Stimulated activated CD4-positive, alpha-beta T cell treated with anti-CD3 and anti-CD28 coated beads, TNF-alpha, amount 100 ng/mL, for 4 hours (primary cell): ENCODE measurements at regions not wholly inside any gene's neighbourhood (a gene's known extent, or its start where the extent isn't known, plus 50 kb on each side); places are given as distances from the start of the nearest gene placed in this dataset.

ENCODE experiments used
- DNase-seq, 3 experiments: peaks; one replicate each; pipeline ENCODE4 v3.0.0-alpha.2; 2020; ENCODE audit warnings: low read depth in 3 of 3

- no peak for DNase-seq
These were observed 538.7 kb upstream of the SGCG start for GRCh38 chr13:22642088-22642487.

- DNase-seq: no peak
These were observed 535.8 kb upstream of the SGCG start for GRCh38 chr13:22644941-22645340.

- DNase-seq: no peak
These were observed 533.5 kb upstream of the SGCG start for GRCh38 chr13:22647156-22647850.

GRCh38 chr13:22648320-22648801 is 532.4 kb upstream of the SGCG start:
- DNase-seq: no peak

GRCh38 chr13:22652796-22653195 is 528.0 kb upstream of the SGCG start:
- no peak for DNase-seq

GRCh38 chr13:22653866-22654265 is 526.9 kb upstream of the SGCG start:
- no peak for DNase-seq

GRCh38 chr13:22655106-22655852 is 525.5 kb upstream of the SGCG start:
- DNase-seq: no peak

GRCh38 chr13:22662771-22663170 is 518.0 kb upstream of the SGCG start:
- no peak for DNase-seq

- no peak for DNase-seq
These were observed 515.3 kb upstream of the SGCG start for GRCh38 chr13:22665506-22665905.

GRCh38 chr13:22690756-22691155 is 490.0 kb upstream of the SGCG start:
- no peak for DNase-seq

GRCh38 chr13:22693691-22694090 is 487.1 kb upstream of the SGCG start:
- no peak for DNase-seq

GRCh38 chr13:22696433-22696832 is 484.3 kb upstream of the SGCG start:
- DNase-seq: no peak

GRCh38 chr13:22698467-22698866 is 482.3 kb upstream of the SGCG start:
- no peak for DNase-seq

GRCh38 chr13:22700246-22700887 is 480.4 kb upstream of the SGCG start:
- no peak for DNase-seq

- no peak for DNase-seq
These were observed 477.1 kb upstream of the SGCG start for GRCh38 chr13:22703601-22704209.

GRCh38 chr13:22707946-22708345 is 472.8 kb upstream of the SGCG start:
- no peak for DNase-seq

- DNase-seq: no peak
These were observed 463.7 kb upstream of the SGCG start for GRCh38 chr13:22717036-22717435.

GRCh38 chr13:22726726-22727125 is 454.1 kb upstream of the SGCG start:
- no peak for DNase-seq

GRCh38 chr13:22735011-22735995 is 445.5 kb upstream of the SGCG start:
- no peak for DNase-seq

GRCh38 chr13:22736084-22736767 is 444.6 kb upstream of the SGCG start:
- no peak for DNase-seq

- DNase-seq: no peak
These were observed 444.0 kb upstream of the SGCG start for GRCh38 chr13:22736768-22737092.
